ENCODE measurements at regions not wholly inside any gene's neighbourhood (a gene's known extent, or its start where the extent isn't known, plus 50 kb on each side); places are given as distances from the start of the nearest gene placed in this dataset.
"Not testable (repeated sequence)": the region's sequence is repeated elsewhere in the genome, so short reads cannot be mapped to it uniquely, and the experiment has no call there.

GRCh38 chr12:4158306-4158705 lies 115.3 kb upstream of the CCND2 start:
- no peak overlapping the region for H3K27ac ChIP-seq
- TF ChIP-seq ZFX (IDR thresholded peaks at IDR 0.05), result no peak
- no peak for TF ChIP-seq CTCF (conservative IDR thresholded peaks at IDR 0.05)

- H3K27ac ChIP-seq, result no peak overlapping the region
- TF ChIP-seq CTCF (conservative IDR thresholded peaks at IDR 0.05) (no peak), ZFX (IDR thresholded peaks at IDR 0.05) (no peak)
Measured at GRCh38 chr12:4157122-4157521, 116.4 kb upstream of the CCND2 start.

- H3K27ac ChIP-seq, result no peak overlapping the region
- TF ChIP-seq ZFX (IDR thresholded peaks at IDR 0.05) (no peak), CTCF (conservative IDR thresholded peaks at IDR 0.05) (no peak)
Measured at GRCh38 chr12:4156317-4156716, 117.2 kb upstream of the CCND2 start.

GRCh38 chr12:4154672-4155225 lies 118.8 kb upstream of the CCND2 start:
- TF ChIP-seq CTCF (conservative IDR thresholded peaks at IDR 0.05), result no peak
- no peak for TF ChIP-seq ZFX (IDR thresholded peaks at IDR 0.05)
- no peak overlapping the region for H3K27ac ChIP-seq

- no peak overlapping the region for H3K27ac ChIP-seq
- no peak for TF ChIP-seq ZFX (IDR thresholded peaks at IDR 0.05)
- TF ChIP-seq CTCF (conservative IDR thresholded peaks at IDR 0.05), result no peak
Measured at GRCh38 chr12:4153343-4153892, 120.1 kb upstream of the CCND2 start.

- no peak for TF ChIP-seq CTCF (conservative IDR thresholded peaks at IDR 0.05)
- TF ChIP-seq ZFX (IDR thresholded peaks at IDR 0.05), result no peak
- H3K27ac ChIP-seq, result no peak overlapping the region
Measured at GRCh38 chr12:4152145-4152795, 121.3 kb upstream of the CCND2 start.

GRCh38 chr12:4151362-4152121 lies 122.0 kb upstream of the CCND2 start:
- TF ChIP-seq ZFX (IDR thresholded peaks at IDR 0.05), result no peak
- TF ChIP-seq CTCF (conservative IDR thresholded peaks at IDR 0.05), result no peak
- no peak overlapping the region for H3K27ac ChIP-seq

- H3K27ac ChIP-seq, result not testable (repeated sequence)
Measured at GRCh38 chr12:4150355-4150754, 123.2 kb upstream of the CCND2 start.

All from C4-2B (cell line).